ENCODE measurements at regions not wholly inside any gene's neighbourhood (a gene's known extent, or its start where the extent isn't known, plus 50 kb on each side); places are given as distances from the start of the nearest gene placed in this dataset.

DNA sequence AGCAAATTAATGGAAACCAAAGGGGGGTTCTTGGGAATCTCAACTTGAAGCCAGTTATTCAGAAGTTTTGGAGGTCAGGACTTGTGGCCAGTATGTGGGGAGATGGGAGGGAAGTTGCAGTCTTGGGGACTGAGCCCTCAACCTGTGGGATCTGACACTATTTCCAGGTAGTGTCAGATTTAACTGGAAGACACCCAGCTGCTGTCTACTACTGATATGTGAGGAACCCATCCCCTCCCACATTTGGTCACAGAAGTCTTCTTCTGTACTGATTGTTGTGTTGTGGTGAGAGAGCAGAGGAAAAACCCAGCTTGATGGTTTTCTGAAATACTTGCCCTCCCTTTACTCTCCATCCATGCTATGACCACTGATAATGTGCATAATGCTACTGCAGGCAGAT lies 134.0 kb downstream of the QRSL1 start:
- ATAC-seq = no peak
- DNase-seq = no peak
- peaks cover 59% of the 10 kb centered on the region for H3K4me1 ChIP-seq
- intact Hi-C loops (cut with DNase I) = no loop called here
- no peaks in the 10 kb centered on the region for H3K36me3 ChIP-seq (replicated peaks in 1 of 2; ENCODE audit: insufficient read depth in 1 of 2, low read depth in 2 of 2)
- H3K27ac ChIP-seq = peak overlapping the region; percentile 50 to 86 (median 75)
- no peak overlapping the region for H3K4me3 ChIP-seq
- no peak for TF ChIP-seq POLR2A (IDR thresholded peaks at IDR 0.05)
- TF ChIP-seq, protein P1, sequence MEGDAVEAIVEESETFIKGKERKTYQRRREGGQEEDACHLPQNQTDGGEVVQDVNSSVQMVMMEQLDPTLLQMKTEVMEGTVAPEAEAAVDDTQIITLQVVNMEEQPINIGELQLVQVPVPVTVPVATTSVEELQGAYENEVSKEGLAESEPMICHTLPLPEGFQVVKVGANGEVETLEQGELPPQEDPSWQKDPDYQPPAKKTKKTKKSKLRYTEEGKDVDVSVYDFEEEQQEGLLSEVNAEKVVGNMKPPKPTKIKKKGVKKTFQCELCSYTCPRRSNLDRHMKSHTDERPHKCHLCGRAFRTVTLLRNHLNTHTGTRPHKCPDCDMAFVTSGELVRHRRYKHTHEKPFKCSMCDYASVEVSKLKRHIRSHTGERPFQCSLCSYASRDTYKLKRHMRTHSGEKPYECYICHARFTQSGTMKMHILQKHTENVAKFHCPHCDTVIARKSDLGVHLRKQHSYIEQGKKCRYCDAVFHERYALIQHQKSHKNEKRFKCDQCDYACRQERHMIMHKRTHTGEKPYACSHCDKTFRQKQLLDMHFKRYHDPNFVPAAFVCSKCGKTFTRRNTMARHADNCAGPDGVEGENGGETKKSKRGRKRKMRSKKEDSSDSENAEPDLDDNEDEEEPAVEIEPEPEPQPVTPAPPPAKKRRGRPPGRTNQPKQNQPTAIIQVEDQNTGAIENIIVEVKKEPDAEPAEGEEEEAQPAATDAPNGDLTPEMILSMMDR (IDR thresholded peaks at IDR 0.05) = no peak
- H3K9me3 ChIP-seq = no peaks in the 10 kb centered on the region
- no peaks in the 10 kb centered on the region for H3K27me3 ChIP-seq

DNA sequence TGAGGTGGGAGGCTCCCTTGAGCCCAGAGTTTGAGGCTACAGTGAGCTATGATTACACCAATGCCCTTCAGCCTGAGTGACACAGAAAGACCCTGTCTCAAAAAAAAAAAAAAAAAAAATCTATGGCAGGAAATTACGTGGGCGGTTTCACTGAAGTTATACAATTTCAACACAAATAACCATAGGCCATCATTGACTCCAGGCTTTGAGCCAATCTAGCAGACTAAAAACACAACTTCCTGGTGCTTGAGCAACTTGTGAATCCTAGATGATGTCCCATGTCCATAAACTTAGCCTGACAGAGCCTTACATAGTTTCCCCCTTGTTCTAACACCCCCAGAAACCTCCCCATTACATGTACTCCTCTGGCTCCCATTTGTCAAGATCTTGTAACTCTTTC lies 131.8 kb downstream of the QRSL1 start:
- TF ChIP-seq, protein P1 (IDR thresholded peaks at IDR 0.05) = no peak
- no peak for TF ChIP-seq POLR2A (IDR thresholded peaks at IDR 0.05)
- peaks cover 58% of the 10 kb centered on the region for H3K4me1 ChIP-seq
- H3K4me3 ChIP-seq = no peak overlapping the region
- 81 to 87% methylated on average over 2 of the region's 2 CpGs for WGBS, 2 donors
- no peaks in the 10 kb centered on the region for H3K27me3 ChIP-seq
- H3K36me3 ChIP-seq (replicated peaks in 1 of 2; ENCODE audit: insufficient read depth in 1 of 2, low read depth in 2 of 2) = no peaks in the 10 kb centered on the region
- peak overlapping the region in 2 of 4 donors; percentile 3 to 40 for H3K27ac ChIP-seq
- no peak for DNase-seq
- intact Hi-C loops (cut with DNase I) = no loop called here
- no peak for ATAC-seq
- no peaks in the 10 kb centered on the region for H3K9me3 ChIP-seq

DNA sequence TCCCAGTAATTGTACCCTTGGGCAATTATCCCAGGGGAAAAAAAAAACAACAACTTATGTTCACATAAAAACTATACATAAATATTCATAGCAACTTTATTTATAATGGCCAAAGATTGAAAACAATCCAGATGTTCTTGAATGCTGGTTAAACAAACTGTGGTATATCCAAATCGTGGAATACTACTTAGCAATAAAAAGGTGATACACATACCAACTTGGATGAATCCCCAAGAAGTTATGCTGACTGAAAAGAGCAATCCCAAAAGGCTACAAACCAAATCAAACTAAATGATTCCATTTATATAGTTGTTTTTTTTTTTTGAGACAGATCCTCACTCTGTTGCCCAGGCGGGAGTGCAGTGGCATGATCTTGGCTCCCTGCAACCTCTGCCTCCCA lies 129.7 kb downstream of the QRSL1 start:
- 94 to 96% methylated on average over 2 of the region's 2 CpGs for WGBS, 2 donors
- peak overlapping the region in 1 of 4 donors; percentile 73 for H3K27ac ChIP-seq
- no peaks in the 10 kb centered on the region for H3K9me3 ChIP-seq
- DNase-seq (no peak), ATAC-seq (no peak)
- intact Hi-C loops (cut with DNase I) = no loop called here
- H3K27me3 ChIP-seq = no peaks in the 10 kb centered on the region
- H3K36me3 ChIP-seq (replicated peaks in 1 of 2; ENCODE audit: insufficient read depth in 1 of 2, low read depth in 2 of 2) = no peaks in the 10 kb centered on the region
- no peak overlapping the region for H3K4me3 ChIP-seq
- H3K4me1 ChIP-seq = peaks cover 39% of the 10 kb centered on the region
- TF ChIP-seq POLR2A (IDR thresholded peaks at IDR 0.05) = no peak
- TF ChIP-seq, protein P1 (IDR thresholded peaks at IDR 0.05) = no peak

DNA sequence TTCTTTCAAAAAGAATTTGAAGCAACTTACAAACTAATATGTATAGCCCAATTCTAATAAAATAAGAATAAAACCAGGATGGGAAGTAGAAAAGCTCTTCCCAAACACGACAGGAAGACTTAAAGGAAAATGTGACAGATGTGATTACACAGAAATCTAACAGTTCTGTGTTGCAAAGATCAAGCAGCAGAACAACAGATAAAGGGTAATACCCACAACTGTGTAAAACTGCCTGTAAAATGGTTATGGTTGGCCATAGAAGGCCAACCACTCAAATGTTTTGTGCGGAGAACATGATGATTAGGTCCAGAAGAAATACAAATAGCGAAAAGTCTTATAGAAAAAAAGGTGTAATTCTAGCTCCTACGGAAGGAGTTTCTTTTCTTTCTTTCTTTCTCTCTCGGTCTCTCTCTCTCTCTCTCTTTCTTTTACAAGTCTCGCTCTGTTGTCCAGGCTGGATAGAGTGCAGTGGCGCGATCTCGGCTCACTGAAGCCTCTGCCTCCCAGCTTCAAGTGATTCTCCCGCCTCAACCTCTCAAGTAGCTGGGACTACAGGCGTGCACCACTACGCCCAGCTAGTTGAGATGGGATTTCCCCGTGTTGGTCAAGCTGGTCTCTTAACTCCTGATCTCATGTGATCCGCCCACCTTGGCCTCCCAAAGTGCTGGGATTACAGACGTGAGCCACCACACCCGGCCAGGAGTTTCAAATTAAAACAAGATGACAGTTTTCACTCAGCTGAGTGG lies 128.5 kb downstream of the QRSL1 start:
- Histone ChIP-seq H3K4me1 (peaks cover 27% of the 10 kb centered on the region), H3K27me3 (no peaks in the 10 kb centered on the region), H3K9me3 (no peaks in the 10 kb centered on the region), H3K36me3 (replicated peaks in 1 of 2; ENCODE audit: insufficient read depth in 1 of 2, low read depth in 2 of 2) (no peaks in the 10 kb centered on the region), H3K27ac (peak overlapping the region; percentile 45 to 80 (median 65)), H3K4me3 (no peak overlapping the region)
- DNase-seq (peak in 3 of 4 donors; percentile 31 to 50 (median 40)), ATAC-seq (peak; percentile 37)
- TF ChIP-seq, protein P1 (IDR thresholded peaks at IDR 0.05) = no peak
- no peak for TF ChIP-seq POLR2A (IDR thresholded peaks at IDR 0.05)
- intact Hi-C loops (cut with DNase I) = no loop called here
- WGBS, 2 donors = 63 to 67% methylated on average over 16 of the region's 16 CpGs

DNA sequence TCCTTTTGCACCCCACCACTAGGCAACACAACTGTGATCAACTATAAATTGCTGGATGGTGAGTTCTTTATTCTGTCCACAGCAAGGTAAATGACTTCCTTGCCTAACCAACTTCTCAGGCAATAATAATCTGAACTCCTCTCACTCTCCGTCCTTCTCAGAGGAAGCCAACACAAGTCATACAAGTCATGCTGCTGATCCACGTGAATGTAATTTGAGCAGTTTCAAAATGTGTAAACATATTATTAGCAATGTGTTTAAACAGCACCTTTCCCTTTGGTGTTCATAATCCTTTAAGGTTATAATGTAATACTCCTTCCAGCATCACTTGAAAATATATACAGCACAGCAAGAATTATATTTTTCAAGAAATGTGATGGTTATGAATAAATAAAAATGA lies 127.9 kb downstream of the QRSL1 start:
- Histone ChIP-seq H3K4me1 (peaks cover 26% of the 10 kb centered on the region), H3K4me3 (no peak overlapping the region), H3K27me3 (no peaks in the 10 kb centered on the region), H3K36me3 (replicated peaks in 1 of 2; ENCODE audit: insufficient read depth in 1 of 2, low read depth in 2 of 2) (no peaks in the 10 kb centered on the region), H3K9me3 (no peaks in the 10 kb centered on the region), H3K27ac (peak overlapping the region; percentile 57 to 80 (median 76))
- ATAC-seq (peak; percentile 89), DNase-seq (peak in 3 of 4 donors; percentile 52 to 78 (median 61))
- intact Hi-C loops (cut with DNase I) = no loop called here
- TF ChIP-seq, protein P1 (IDR thresholded peaks at IDR 0.05) = no peak
- TF ChIP-seq POLR2A (IDR thresholded peaks at IDR 0.05) = peak in 2 of 3 donors; percentile 33 to 37
- WGBS, 2 donors = 6 to 24% methylated on average over 2 of the region's 2 CpGs
